T-helper 2 cell treated with Interferon-gamma antibody and Interleukin-4, amounts not matched to agents 100 ng/mL and 5 ng/mL, for 36 hours (primary cell): ENCODE measurements at regions not wholly inside any gene's neighbourhood (a gene's known extent, or its start where the extent isn't known, plus 50 kb on each side); places are given as distances from the start of the nearest gene placed in this dataset.

Source experiments
- intact Hi-C: fragments of 100-400 bp; cut with micrococcal nuclease; formaldehyde crosslinking; loops from one replicate; pipeline ENCODE4 v1.15.1; 2023

GRCh38 chr3:13158408-13158807 is 85.2 kb upstream of the IQSEC1 start:
- intact Hi-C loops = no loop called here

GRCh38 chr3:13157986-13158385 is 84.8 kb upstream of the IQSEC1 start:
- intact Hi-C loops = no loop called here

- intact Hi-C loops = no loop called here
These were observed 79.8 kb upstream of the IQSEC1 start for GRCh38 chr3:13152826-13153710.

GRCh38 chr3:13150624-13151023 is 77.4 kb upstream of the IQSEC1 start:
- intact Hi-C loops = no loop called here

GRCh38 chr3:13149330-13150108 is 76.3 kb upstream of the IQSEC1 start:
- intact Hi-C loops = no loop called here

GRCh38 chr3:13148561-13149329 is 75.5 kb upstream of the IQSEC1 start:
- intact Hi-C loops = no loop called here

GRCh38 chr3:13148126-13148525 is 74.9 kb upstream of the IQSEC1 start:
- intact Hi-C loops = no loop called here

- intact Hi-C loops = no loop called here
These were observed 74.1 kb upstream of the IQSEC1 start for GRCh38 chr3:13147344-13147743.

- intact Hi-C loops = no loop called here
These were observed 73.5 kb upstream of the IQSEC1 start for GRCh38 chr3:13146643-13147143.

- intact Hi-C loops = no loop called here
These were observed 72.8 kb upstream of the IQSEC1 start for GRCh38 chr3:13145826-13146642.

GRCh38 chr3:13145131-13145825 is 72.0 kb upstream of the IQSEC1 start:
- intact Hi-C loops = no loop called here

GRCh38 chr3:13144163-13145023 is 71.2 kb upstream of the IQSEC1 start:
- intact Hi-C loops = no loop called here

- intact Hi-C loops = no loop called here
These were observed 70.3 kb upstream of the IQSEC1 start for GRCh38 chr3:13143381-13144004.

GRCh38 chr3:13142552-13143380 is 69.5 kb upstream of the IQSEC1 start:
- intact Hi-C loops = no loop called here

- intact Hi-C loops = no loop called here
These were observed 68.8 kb upstream of the IQSEC1 start for GRCh38 chr3:13141991-13142412.

- intact Hi-C loops = no loop called here
These were observed 68.0 kb upstream of the IQSEC1 start for GRCh38 chr3:13141183-13141582.

GRCh38 chr3:13140596-13140995 is 67.4 kb upstream of the IQSEC1 start:
- intact Hi-C loops = no loop called here
